ENCODE measurements at regions not wholly inside any gene's neighbourhood (a gene's known extent, or its start where the extent isn't known, plus 50 kb on each side); places are given as distances from the start of the nearest gene placed in this dataset.

GRCh38 chr3:117880638-117881037, 1154.0 kb downstream of the IGSF11 start:
- TF ChIP-seq RFX5 (IDR thresholded peaks at IDR 0.05; ENCODE audit: low read length) (no peak), EP300 (IDR thresholded peaks at IDR 0.05; ENCODE audit: borderline replicate concordance in 1 of 2, low read depth in 1 of 2, low read length in 1 of 2) (no peak), NFIC (IDR thresholded peaks at IDR 0.05; ENCODE audit: borderline replicate concordance) (no peak), TEAD4 (IDR thresholded peaks at IDR 0.05; ENCODE audit: borderline replicate concordance, insufficient read depth) (no peak), GABPA (IDR thresholded peaks at IDR 0.05; ENCODE audit: low read depth) (no peak), RXRA (IDR thresholded peaks at IDR 0.05; ENCODE audit: borderline replicate concordance, low read depth) (no peak), POLR2AphosphoS5 (IDR thresholded peaks at IDR 0.05; ENCODE audit: low read depth, low read length) (no peak), TAF1 (IDR thresholded peaks at IDR 0.05; ENCODE audit: borderline replicate concordance, low read depth, low read length) (no peak), REST (IDR thresholded peaks at IDR 0.05; ENCODE audit: low read depth, low read length) (no peak), ELF1 (IDR thresholded peaks at IDR 0.05) (no peak), EZH2phosphoT487 (IDR thresholded peaks at IDR 0.05; ENCODE audit: borderline replicate concordance, low read depth) (no peak), PBX3 (IDR thresholded peaks at IDR 0.05) (no peak)
- TF ChIP-seq, protein P1, sequence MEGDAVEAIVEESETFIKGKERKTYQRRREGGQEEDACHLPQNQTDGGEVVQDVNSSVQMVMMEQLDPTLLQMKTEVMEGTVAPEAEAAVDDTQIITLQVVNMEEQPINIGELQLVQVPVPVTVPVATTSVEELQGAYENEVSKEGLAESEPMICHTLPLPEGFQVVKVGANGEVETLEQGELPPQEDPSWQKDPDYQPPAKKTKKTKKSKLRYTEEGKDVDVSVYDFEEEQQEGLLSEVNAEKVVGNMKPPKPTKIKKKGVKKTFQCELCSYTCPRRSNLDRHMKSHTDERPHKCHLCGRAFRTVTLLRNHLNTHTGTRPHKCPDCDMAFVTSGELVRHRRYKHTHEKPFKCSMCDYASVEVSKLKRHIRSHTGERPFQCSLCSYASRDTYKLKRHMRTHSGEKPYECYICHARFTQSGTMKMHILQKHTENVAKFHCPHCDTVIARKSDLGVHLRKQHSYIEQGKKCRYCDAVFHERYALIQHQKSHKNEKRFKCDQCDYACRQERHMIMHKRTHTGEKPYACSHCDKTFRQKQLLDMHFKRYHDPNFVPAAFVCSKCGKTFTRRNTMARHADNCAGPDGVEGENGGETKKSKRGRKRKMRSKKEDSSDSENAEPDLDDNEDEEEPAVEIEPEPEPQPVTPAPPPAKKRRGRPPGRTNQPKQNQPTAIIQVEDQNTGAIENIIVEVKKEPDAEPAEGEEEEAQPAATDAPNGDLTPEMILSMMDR (IDR thresholded peaks at IDR 0.05), result no peak
- TF ChIP-seq, protein P2, sequence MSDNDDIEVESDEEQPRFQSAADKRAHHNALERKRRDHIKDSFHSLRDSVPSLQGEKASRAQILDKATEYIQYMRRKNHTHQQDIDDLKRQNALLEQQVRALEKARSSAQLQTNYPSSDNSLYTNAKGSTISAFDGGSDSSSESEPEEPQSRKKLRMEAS (IDR thresholded peaks at IDR 0.05; ENCODE audit: low read depth), result no peak
